Left ventricle myocardium inferior (tissue), 1 donor: ENCODE measurements at regions not wholly inside any gene's neighbourhood (a gene's known extent, or its start where the extent isn't known, plus 50 kb on each side); places are given as distances from the start of the nearest gene placed in this dataset.

Source experiments
- DNase-seq: peaks from one replicate; pipeline ENCODE4 v3.0.0-alpha.2; 2020
- H3K27ac ChIP-seq: fragments of 200-600 bp; replicated peaks from 2 replicates; pipeline ENCODE4 v1.8.0; 2021
- H3K27me3 ChIP-seq: fragments of 200-600 bp; 2 replicates; pipeline ENCODE4 v1.8.0; 2021; ENCODE audit warnings: low read depth
- H3K36me3 ChIP-seq: fragments of 200-600 bp; 2 replicates; pipeline ENCODE4 v1.8.0; 2021
- H3K4me1 ChIP-seq: fragments of 200-600 bp; 2 replicates; pipeline ENCODE4 v1.8.0; 2021
- H3K4me3 ChIP-seq: fragments of 200-600 bp; 2 replicates; pipeline ENCODE4 v1.8.0; 2021; ENCODE audit warnings: mild to moderate bottlenecking, moderate library complexity
- H3K9me3 ChIP-seq: fragments of 200-600 bp; replicated peaks from 2 replicates; pipeline ENCODE4 v1.8.0; 2021
- intact Hi-C: fragments of 100-400 bp; cut with micrococcal nuclease; formaldehyde crosslinking; loops from one replicate; pipeline ENCODE4 v1.11.0; 2022
- TF ChIP-seq, protein P1 (sequence below): fragments of 200-600 bp; IDR thresholded peaks from 2 replicates; pipeline ENCODE4 v1.8.0; 2021; ENCODE audit warnings: antibody characterized with exemption, mild to moderate bottlenecking, borderline replicate concordance
- donor health status: DM: no; HTN: yes; CAD: no; lungs with severe emphysema.

DNA sequence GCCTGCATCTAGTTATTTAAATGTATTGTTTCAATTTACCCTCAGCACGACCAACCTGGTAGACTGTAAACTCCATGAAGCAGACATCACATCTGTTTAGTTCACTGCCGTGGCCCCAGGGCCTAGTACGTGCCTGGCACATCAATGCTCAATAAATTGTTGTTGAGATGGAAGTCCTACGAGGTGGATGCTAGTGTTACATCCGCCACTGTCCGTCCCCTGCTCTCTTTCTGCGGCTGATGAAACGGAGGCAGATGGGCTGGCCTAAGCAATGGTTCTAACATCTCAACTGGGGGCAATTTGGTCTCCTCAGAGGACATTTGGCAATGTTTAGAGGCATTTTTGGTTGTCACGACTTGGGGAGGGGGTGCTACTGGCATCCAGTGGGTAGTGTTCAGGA, 121.4 kb upstream of the IGSF21 start:
- DNase-seq = no peak
- Histone ChIP-seq H3K27ac (no peak overlapping the region), H3K4me1 (no peaks in the 10 kb centered on the region), H3K36me3 (no peaks in the 10 kb centered on the region), H3K27me3 (peaks cover 59% of the 10 kb centered on the region), H3K4me3 (no peak overlapping the region), H3K9me3 (peaks cover 7% of the 10 kb centered on the region)
- TF ChIP-seq, protein P1, sequence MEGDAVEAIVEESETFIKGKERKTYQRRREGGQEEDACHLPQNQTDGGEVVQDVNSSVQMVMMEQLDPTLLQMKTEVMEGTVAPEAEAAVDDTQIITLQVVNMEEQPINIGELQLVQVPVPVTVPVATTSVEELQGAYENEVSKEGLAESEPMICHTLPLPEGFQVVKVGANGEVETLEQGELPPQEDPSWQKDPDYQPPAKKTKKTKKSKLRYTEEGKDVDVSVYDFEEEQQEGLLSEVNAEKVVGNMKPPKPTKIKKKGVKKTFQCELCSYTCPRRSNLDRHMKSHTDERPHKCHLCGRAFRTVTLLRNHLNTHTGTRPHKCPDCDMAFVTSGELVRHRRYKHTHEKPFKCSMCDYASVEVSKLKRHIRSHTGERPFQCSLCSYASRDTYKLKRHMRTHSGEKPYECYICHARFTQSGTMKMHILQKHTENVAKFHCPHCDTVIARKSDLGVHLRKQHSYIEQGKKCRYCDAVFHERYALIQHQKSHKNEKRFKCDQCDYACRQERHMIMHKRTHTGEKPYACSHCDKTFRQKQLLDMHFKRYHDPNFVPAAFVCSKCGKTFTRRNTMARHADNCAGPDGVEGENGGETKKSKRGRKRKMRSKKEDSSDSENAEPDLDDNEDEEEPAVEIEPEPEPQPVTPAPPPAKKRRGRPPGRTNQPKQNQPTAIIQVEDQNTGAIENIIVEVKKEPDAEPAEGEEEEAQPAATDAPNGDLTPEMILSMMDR = no peak
- intact Hi-C loops = no loop called here

DNA sequence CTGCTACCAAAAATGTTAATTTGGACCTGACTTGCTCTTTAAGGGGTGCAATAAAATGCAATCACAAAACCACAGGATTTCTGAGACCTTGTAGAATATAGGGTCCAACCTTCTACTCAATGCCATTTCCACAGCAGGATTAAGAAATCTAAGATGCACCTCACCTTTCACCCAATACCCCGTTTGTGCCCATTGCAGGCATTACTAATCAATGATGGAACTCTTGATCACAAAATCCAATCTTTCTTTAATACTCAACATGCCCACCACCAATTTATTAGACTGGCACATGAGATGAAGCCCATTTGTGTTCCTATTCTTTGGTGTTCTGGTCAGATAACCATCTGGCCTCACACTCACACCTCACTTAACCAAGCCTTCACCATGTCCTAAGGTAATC, 117.2 kb upstream of the IGSF21 start:
- DNase-seq = no peak
- Histone ChIP-seq H3K27me3 (peaks cover 43% of the 10 kb centered on the region), H3K9me3 (peaks cover 3% of the 10 kb centered on the region), H3K27ac (no peak overlapping the region), H3K36me3 (no peaks in the 10 kb centered on the region), H3K4me1 (no peaks in the 10 kb centered on the region), H3K4me3 (no peak overlapping the region)
- TF ChIP-seq, protein P1 = no peak
- intact Hi-C loops = no loop called here

DNA sequence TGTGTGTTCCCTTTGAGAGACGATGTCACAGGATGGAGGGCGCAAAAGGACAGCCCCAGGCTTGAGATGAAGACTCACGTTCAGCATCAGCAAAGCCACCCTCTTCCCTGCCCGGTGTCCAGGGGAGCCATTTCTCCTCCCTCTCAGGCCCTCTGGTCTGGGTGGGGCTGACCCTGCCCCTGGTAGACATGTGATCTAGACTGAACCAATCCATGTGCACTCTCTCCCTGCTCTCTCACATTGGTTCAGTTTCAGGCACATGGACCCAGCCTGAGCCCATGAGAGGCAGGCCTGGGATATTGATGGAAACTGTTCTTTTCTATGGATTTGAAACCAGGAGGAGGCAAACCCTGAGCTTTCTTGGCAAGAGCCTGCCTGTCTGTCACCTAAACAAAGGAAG, 115.6 kb upstream of the IGSF21 start:
- Histone ChIP-seq H3K9me3 (no peaks in the 10 kb centered on the region), H3K36me3 (no peaks in the 10 kb centered on the region), H3K4me3 (no peak overlapping the region), H3K4me1 (no peaks in the 10 kb centered on the region), H3K27ac (no peak overlapping the region), H3K27me3 (peaks cover 58% of the 10 kb centered on the region)
- intact Hi-C loops = no loop called here
- TF ChIP-seq, protein P1 = no peak
- no peak for DNase-seq

DNA sequence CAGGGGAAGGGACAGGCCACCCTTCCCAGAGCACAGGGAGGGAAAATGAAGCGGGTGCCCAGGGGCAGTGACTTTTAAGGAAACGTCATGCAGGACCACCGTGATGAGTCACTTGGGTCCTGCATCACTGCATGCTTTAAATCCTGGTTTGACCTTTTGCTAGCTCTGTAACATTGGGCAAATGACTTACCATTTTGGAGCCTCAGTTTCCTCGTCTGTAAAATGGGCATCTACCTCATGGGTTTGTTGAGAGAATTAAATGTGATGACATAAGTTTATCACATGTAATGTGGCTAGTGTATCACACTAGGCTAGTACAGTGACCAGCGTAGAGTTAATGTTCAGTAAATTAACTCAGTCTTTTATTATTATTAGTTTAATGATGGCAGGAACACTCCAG, 114.8 kb upstream of the IGSF21 start:
- H3K36me3 ChIP-seq = no peaks in the 10 kb centered on the region
- intact Hi-C loops = no loop called here
- TF ChIP-seq, protein P1 = no peak
- no peaks in the 10 kb centered on the region for H3K4me1 ChIP-seq
- no peaks in the 10 kb centered on the region for H3K9me3 ChIP-seq
- H3K4me3 ChIP-seq = no peak overlapping the region
- DNase-seq = no peak
- H3K27ac ChIP-seq = no peak overlapping the region
- H3K27me3 ChIP-seq = peaks cover 61% of the 10 kb centered on the region

DNA sequence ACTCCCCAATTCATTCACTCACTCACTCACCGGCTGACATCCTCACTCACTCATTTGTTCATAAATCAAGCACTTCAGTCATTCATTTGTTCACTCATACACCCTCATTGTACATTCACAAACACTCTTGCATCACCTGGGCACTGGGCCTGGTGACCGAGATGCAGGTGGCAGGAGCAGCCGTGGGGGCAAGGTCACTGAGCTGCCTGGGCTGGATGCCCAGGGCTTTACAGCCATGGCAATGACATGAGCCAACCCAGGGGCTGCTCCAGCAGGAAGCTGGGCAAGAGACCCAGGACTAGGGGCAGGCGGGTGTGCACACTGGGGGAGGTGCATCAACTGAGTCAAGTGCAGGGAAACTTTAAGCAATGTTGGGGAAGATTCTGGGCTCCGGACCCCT, 113.6 kb upstream of the IGSF21 start:
- peaks cover 67% of the 10 kb centered on the region for H3K27me3 ChIP-seq

More for the DNA sequence above, 113.6 kb upstream of the IGSF21 start:
- no peak overlapping the region for H3K27ac ChIP-seq
- no peaks in the 10 kb centered on the region for H3K4me1 ChIP-seq
- no peak overlapping the region for H3K4me3 ChIP-seq
- no peak for DNase-seq
- TF ChIP-seq, protein P1 = no peak
- intact Hi-C loops = no loop called here
- H3K9me3 ChIP-seq = no peaks in the 10 kb centered on the region
- H3K36me3 ChIP-seq = no peaks in the 10 kb centered on the region
